ENCODE measurements at regions not wholly inside any gene's neighbourhood (a gene's known extent, or its start where the extent isn't known, plus 50 kb on each side); places are given as distances from the start of the nearest gene placed in this dataset.

DNA sequence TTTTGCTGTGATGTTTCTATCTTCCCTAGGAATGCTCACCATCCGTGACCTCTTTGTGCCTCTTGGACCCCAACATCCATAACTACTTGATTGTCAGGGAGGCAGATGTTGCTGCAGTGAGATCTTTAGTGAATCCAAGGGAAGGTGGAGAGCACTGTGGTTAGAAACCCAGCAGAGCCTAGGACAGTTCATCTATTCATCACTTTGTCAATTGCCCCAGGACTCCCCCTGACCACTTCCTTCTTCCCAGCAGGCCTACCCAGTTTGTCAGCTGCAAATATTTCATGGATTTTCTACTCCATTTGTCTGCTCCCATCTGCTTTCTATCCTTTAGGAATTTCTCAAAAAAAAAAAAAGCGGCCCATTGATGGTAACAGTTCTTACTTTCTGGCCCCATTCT lies 942.8 kb downstream of the PCDH7 start:
- Histone ChIP-seq H3K9me3 (ENCODE audit: low read depth) (no peaks in the 10 kb centered on the region), H2AFZ (replicated peaks) (no peak overlapping the region), H3K9ac (no peak overlapping the region), H3F3A (ENCODE audit: low read depth) (no peaks in the 10 kb centered on the region), H3K4me2 (no peak overlapping the region), H3K36me3 (no peaks in the 10 kb centered on the region), H3K27ac (no peak overlapping the region), H4K20me1 (ENCODE audit: low read depth) (no peaks in the 10 kb centered on the region), H3K27me3 (no peaks in the 10 kb centered on the region), H3K4me3 (no peak overlapping the region), H3K79me2 (ENCODE audit: low read depth) (no peaks in the 10 kb centered on the region), H3K4me1 (no peaks in the 10 kb centered on the region)
- no peak overlapping the region for H3K4me3 Mint-ChIP-seq
- no peaks in the 10 kb centered on the region for H3K36me3 Mint-ChIP-seq
- H3K27ac Mint-ChIP-seq = no peak overlapping the region
- H3K27me3 Mint-ChIP-seq (ENCODE audit: insufficient read depth, low read depth) = no peaks in the 10 kb centered on the region
- H3K9me3 Mint-ChIP-seq = no peaks in the 10 kb centered on the region
- no peak for TF ChIP-seq EZH2phosphoT487 (IDR thresholded peaks at IDR 0.05)
- TF ChIP-seq, protein P1, sequence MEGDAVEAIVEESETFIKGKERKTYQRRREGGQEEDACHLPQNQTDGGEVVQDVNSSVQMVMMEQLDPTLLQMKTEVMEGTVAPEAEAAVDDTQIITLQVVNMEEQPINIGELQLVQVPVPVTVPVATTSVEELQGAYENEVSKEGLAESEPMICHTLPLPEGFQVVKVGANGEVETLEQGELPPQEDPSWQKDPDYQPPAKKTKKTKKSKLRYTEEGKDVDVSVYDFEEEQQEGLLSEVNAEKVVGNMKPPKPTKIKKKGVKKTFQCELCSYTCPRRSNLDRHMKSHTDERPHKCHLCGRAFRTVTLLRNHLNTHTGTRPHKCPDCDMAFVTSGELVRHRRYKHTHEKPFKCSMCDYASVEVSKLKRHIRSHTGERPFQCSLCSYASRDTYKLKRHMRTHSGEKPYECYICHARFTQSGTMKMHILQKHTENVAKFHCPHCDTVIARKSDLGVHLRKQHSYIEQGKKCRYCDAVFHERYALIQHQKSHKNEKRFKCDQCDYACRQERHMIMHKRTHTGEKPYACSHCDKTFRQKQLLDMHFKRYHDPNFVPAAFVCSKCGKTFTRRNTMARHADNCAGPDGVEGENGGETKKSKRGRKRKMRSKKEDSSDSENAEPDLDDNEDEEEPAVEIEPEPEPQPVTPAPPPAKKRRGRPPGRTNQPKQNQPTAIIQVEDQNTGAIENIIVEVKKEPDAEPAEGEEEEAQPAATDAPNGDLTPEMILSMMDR (IDR thresholded peaks at IDR 0.05) = no peak
- TF ChIP-seq EZH2 (IDR thresholded peaks at IDR 0.05) = no peak
- DNase-seq (ENCODE audit: low spot score) = no peak
- peaks cover 19% of the 10 kb centered on the region for H3K4me1 Mint-ChIP-seq

DNA sequence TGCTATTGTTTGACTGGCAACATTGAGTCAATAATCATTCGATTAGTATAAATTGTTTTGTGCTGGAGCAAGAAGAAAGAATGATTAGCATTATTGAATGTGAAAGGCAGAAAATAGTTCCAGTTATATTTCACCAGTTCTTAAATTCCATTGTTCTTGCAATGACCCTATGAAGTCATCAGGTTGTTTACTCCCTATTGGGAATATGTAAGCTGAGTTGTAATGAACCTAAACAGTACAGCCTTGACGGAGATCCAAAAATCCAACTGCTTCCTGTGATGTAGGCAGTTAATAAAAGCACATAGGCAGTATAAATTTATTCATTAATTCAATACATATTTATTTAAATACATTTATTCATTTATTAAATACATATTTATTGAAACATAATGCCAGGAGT lies 947.5 kb downstream of the PCDH7 start:
- H3K27ac ChIP-seq = no peak overlapping the region
- H3K4me3 Mint-ChIP-seq = no peak overlapping the region
- no peaks in the 10 kb centered on the region for H3K79me2 ChIP-seq (ENCODE audit: low read depth)
- no peak overlapping the region for H3K4me3 ChIP-seq
- no peaks in the 10 kb centered on the region for H3K4me1 ChIP-seq
- H4K20me1 ChIP-seq (ENCODE audit: low read depth) = no peaks in the 10 kb centered on the region
- H3K9me3 ChIP-seq (ENCODE audit: low read depth) = no peaks in the 10 kb centered on the region
- no peak overlapping the region for H2AFZ ChIP-seq (replicated peaks)
- TF ChIP-seq EZH2phosphoT487 (IDR thresholded peaks at IDR 0.05) = no peak
- TF ChIP-seq, protein P1 (IDR thresholded peaks at IDR 0.05) = no peak
- TF ChIP-seq EZH2 (IDR thresholded peaks at IDR 0.05) = no peak
- peaks cover 3% of the 10 kb centered on the region for H3K27me3 Mint-ChIP-seq (ENCODE audit: insufficient read depth, low read depth)
- peaks cover 8% of the 10 kb centered on the region for H3K4me1 Mint-ChIP-seq
- no peaks in the 10 kb centered on the region for H3K36me3 ChIP-seq
- no peak overlapping the region for H3K9ac ChIP-seq
- H3K9me3 Mint-ChIP-seq = no peaks in the 10 kb centered on the region
- H3K27me3 ChIP-seq = no peaks in the 10 kb centered on the region
- no peaks in the 10 kb centered on the region for H3F3A ChIP-seq (ENCODE audit: low read depth)
- no peaks in the 10 kb centered on the region for H3K36me3 Mint-ChIP-seq
- H3K27ac Mint-ChIP-seq = no peak overlapping the region
- no peak for DNase-seq (ENCODE audit: low spot score)
- H3K4me2 ChIP-seq = no peak overlapping the region

- no peaks in the 10 kb centered on the region for H3K4me1 ChIP-seq
- H3K9me3 ChIP-seq (ENCODE audit: low read depth) = no peaks in the 10 kb centered on the region
- no peaks in the 10 kb centered on the region for H3K36me3 ChIP-seq
- DNase-seq (ENCODE audit: low spot score) = peak; percentile 30
- H3K9me3 Mint-ChIP-seq = no peaks in the 10 kb centered on the region
- no peak overlapping the region for H3K9ac ChIP-seq
- H2AFZ ChIP-seq (replicated peaks) = peak overlapping the region; percentile 44
- H4K20me1 ChIP-seq (ENCODE audit: low read depth) = no peaks in the 10 kb centered on the region
- no peak overlapping the region for H3K4me2 ChIP-seq
- no peaks in the 10 kb centered on the region for H3K27me3 ChIP-seq
- H3K4me3 ChIP-seq = no peak overlapping the region
- TF ChIP-seq EZH2 (IDR thresholded peaks at IDR 0.05) = no peak
- TF ChIP-seq, protein P1 (IDR thresholded peaks at IDR 0.05) = peak; percentile 61
- no peak for TF ChIP-seq EZH2phosphoT487 (IDR thresholded peaks at IDR 0.05)
- H3F3A ChIP-seq (ENCODE audit: low read depth) = no peaks in the 10 kb centered on the region
- H3K4me1 Mint-ChIP-seq = no peaks in the 10 kb centered on the region
- peaks cover 3% of the 10 kb centered on the region for H3K27me3 Mint-ChIP-seq (ENCODE audit: insufficient read depth, low read depth)
- no peak overlapping the region for H3K27ac Mint-ChIP-seq
- no peak overlapping the region for H3K27ac ChIP-seq
- no peak overlapping the region for H3K4me3 Mint-ChIP-seq
- no peaks in the 10 kb centered on the region for H3K36me3 Mint-ChIP-seq
- H3K79me2 ChIP-seq (ENCODE audit: low read depth) = no peaks in the 10 kb centered on the region
Observed at GRCh38 chr4:31674313-31674947, 954.3 kb downstream of the PCDH7 start.

Data from neural progenitor cell (in vitro differentiated cells).